GM10266 (cell line): ENCODE measurements at regions not wholly inside any gene's neighbourhood (a gene's known extent, or its start where the extent isn't known, plus 50 kb on each side); places are given as distances from the start of the nearest gene placed in this dataset.
"Not testable (repeated sequence)": the region's sequence is repeated elsewhere in the genome, so short reads cannot be mapped to it uniquely, and the experiment has no call there.

Experiments used
- DNase-seq: peaks from one replicate; pipeline ENCODE4 v3.0.0; 2012; ENCODE audit errors: extremely low spot score
- TF ChIP-seq, protein P1 (sequence below): IDR thresholded peaks from 2 replicates; pipeline ENCODE4 v1.5.1; 2012; ENCODE audit warnings: mild to moderate bottlenecking, low read depth; ENCODE audit not compliant: control insufficient read depth, insufficient read depth; ENCODE audit errors: missing control alignments

DNA sequence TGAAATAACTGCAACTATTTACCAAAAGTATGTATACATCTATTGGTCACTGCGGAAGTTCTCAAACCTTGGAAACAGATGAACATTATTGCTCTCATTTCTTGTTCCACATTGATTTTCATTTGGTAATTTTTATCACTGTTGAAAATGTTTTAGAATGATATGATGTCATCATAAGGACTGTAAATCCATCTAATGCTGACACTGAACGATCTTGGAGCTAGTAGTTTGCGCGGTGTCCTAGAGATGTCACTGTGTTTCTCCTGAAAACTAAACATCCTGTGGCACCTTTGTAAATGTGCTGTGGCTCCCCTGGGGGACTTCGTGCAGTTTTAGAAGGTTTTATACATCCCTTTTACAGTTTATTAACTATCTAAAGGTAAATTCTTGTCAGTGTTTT is 73.5 kb downstream of the DNAJB9 start:
- no peak for DNase-seq
- TF ChIP-seq, protein P1, sequence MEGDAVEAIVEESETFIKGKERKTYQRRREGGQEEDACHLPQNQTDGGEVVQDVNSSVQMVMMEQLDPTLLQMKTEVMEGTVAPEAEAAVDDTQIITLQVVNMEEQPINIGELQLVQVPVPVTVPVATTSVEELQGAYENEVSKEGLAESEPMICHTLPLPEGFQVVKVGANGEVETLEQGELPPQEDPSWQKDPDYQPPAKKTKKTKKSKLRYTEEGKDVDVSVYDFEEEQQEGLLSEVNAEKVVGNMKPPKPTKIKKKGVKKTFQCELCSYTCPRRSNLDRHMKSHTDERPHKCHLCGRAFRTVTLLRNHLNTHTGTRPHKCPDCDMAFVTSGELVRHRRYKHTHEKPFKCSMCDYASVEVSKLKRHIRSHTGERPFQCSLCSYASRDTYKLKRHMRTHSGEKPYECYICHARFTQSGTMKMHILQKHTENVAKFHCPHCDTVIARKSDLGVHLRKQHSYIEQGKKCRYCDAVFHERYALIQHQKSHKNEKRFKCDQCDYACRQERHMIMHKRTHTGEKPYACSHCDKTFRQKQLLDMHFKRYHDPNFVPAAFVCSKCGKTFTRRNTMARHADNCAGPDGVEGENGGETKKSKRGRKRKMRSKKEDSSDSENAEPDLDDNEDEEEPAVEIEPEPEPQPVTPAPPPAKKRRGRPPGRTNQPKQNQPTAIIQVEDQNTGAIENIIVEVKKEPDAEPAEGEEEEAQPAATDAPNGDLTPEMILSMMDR: no peak

DNA sequence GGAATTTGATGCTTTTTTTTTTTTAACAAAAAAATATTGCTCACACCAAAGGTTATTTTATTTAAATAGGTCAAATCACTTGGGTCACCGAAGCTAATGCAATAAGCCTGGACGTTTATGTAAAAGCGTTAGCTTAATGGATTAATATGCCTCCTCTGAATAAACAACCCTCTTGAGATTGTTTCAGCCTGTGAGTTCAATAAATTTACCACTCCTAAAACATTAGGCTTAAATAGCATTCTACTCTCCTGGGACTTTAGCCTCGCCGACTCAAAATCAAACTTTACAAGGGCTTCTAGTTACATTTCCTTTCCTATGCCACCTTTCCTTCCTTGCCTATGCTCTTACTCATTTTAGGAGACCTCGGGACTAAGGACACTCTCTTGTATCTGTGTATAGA is 79.3 kb downstream of the DNAJB9 start:
- TF ChIP-seq, protein P1: no peak
- no peak for DNase-seq

DNA sequence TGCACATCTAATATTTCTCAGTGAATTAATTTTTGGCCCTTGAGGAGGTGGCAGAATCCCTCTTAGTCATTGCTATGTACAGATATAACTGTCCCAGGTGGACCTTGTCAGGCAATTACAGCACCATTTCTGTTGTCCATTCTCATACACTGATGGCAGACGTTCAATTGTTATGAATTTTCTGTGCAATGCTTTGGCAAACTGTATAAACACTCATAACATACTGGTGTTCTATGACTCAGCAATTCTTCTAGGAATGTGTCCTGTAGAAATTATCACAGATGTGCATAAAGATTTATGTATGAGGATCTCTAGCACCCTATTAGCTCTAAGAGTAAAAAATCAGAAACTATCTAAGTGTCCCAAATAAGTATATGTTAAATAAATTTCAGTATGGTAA is 80.8 kb downstream of the DNAJB9 start:
- TF ChIP-seq, protein P1: no peak
- DNase-seq: no peak

DNA sequence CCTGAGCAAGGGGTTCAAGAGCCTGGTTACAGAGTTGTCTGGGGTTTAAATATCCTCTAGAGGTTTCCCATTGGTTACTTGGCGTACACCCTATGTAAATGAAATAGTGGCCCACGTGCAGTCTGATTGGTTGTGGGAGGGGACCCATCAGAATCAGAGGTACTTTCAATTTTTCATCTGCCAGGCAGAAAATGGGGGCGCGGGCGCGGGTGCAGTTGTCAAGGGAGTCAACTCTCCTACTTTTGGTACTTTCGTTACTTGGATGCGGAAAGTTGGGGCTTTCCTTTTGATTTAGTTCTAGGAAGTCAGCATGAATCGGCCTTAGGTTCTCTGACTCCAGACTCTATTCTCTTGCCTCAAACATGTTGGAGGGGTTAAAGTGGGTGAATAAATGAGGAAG is 83.2 kb downstream of the DNAJB9 start:
- TF ChIP-seq, protein P1: no peak
- no peak for DNase-seq

DNA sequence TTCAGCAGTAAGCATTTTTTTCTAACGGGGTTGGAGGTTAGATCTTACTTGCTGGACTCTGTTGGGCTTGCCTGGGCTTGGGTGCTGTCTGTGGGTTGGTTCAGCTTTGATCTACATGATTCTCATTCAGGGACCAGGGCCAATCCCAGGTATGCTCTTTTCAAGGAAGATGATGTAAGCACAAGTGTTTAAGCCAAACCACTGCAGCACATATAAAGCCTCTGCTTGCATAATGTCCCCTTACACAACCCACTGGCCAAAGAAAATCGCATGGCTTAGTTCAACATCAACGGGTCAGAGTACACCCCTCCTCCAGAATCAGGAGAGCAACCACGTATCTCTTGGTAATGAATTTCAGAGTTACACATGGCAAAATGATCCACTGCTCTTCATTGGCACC is 83.9 kb downstream of the DNAJB9 start:
- DNase-seq: no peak
- TF ChIP-seq, protein P1: no peak

DNA sequence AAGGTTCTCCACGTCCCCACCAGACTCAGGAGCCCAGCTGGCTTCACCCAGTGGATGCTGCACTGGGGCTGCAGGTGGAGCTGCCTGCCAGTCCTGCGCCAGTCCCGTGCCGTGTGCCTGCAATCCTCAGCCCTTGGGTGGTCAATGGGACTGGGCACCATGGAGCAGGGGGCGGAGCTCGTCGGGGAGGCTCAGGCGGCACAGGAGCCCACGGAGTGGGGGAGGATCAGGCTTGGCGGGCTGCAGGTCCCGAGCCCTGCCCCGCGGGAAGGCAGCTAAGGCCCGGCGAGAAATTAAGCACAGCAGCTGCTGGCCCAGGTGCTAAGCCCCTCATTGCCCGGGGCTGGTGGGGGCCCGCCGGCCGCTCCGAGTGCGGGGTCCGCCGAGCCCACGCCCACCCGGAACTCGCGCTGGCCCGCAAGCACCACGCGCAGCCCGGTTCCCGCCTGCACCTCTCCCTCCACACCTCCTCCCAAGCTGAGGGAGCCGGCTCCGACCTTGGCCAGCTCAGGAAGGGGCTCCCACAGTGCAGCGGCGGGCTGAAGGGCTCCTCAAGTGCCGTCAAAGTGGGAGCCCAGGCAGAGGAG is 87.6 kb downstream of the DNAJB9 start:
- not testable (repeated sequence) for DNase-seq

DNA sequence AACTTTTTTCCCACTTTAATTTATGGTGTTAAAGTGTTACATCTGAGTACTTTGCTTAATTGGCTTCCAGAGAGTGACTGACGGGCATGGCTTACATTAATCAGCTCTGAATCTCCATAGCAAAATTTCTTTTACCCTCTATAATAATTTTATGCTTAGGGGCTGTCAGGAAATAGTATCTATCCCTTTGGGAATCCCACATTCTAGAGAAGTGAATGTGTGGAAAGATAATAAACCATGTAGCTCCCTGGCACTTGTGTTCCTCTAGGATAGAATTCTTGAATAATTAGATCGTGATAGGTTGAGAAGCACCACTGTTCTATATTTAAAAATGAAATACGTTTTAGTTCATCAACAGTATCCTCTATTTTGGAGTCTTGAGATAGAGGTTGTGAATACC is 89.6 kb downstream of the DNAJB9 start:
- TF ChIP-seq, protein P1: no peak

DNA sequence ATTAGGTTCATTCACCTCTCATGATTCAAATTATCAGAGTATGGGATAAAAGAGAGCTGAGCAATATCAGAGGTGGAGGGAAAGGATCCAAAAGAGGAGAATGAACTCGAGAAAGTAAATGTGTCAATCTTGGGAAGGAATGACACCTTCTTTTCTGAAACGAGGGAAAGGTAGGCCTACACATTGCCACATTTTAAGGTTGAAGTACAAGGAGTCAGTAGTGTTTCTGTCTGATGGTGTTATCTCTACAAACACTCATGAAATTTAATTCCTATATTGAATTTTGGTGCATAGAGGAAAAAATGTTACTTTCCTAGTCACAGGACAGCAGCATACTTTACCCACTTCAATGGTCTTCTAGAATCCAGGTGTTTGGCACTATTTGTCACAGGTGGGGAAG is 90.2 kb downstream of the DNAJB9 start:
- DNase-seq: no peak
- TF ChIP-seq, protein P1: no peak

More for the DNA sequence above, 89.6 kb downstream of the DNAJB9 start:
- DNase-seq: no peak
